CMK (cell line): ENCODE measurements at regions not wholly inside any gene's neighbourhood (a gene's known extent, or its start where the extent isn't known, plus 50 kb on each side); places are given as distances from the start of the nearest gene placed in this dataset.
"Not testable (repeated sequence)": the region's sequence is repeated elsewhere in the genome, so short reads cannot be mapped to it uniquely, and the experiment has no call there.

Experiments
- DNase-seq: peaks from one replicate; pipeline ENCODE4 v3.0.0-alpha.2; 2010; ENCODE audit warnings: low read depth

GRCh38 chr16:75996491-75996890, 270.2 kb upstream of the CPHXL start:
- DNase-seq: no peak

GRCh38 chr16:75997606-75998005, 271.3 kb upstream of the CPHXL start:
- DNase-seq: no peak

- no peak for DNase-seq
Measured at GRCh38 chr16:76007645-76008044, 269.6 kb upstream of the CNTNAP4 start.

- no peak for DNase-seq
Measured at GRCh38 chr16:76023835-76024234, 253.4 kb upstream of the CNTNAP4 start.

GRCh38 chr16:76035689-76036088, 241.5 kb upstream of the CNTNAP4 start:
- no peak for DNase-seq

GRCh38 chr16:76038097-76038496, 239.1 kb upstream of the CNTNAP4 start:
- DNase-seq: no peak

- DNase-seq: no peak
Measured at GRCh38 chr16:76052725-76053124, 224.5 kb upstream of the CNTNAP4 start.

- no peak for DNase-seq
Measured at GRCh38 chr16:76059186-76059585, 218.0 kb upstream of the CNTNAP4 start.

GRCh38 chr16:76059701-76060100, 217.5 kb upstream of the CNTNAP4 start:
- no peak for DNase-seq

- no peak for DNase-seq
Measured at GRCh38 chr16:76071690-76072089, 205.5 kb upstream of the CNTNAP4 start.

- DNase-seq: no peak
Measured at GRCh38 chr16:76081967-76082366, 195.2 kb upstream of the CNTNAP4 start.

GRCh38 chr16:76106647-76107046, 170.6 kb upstream of the CNTNAP4 start:
- DNase-seq: no peak

GRCh38 chr16:76108460-76108859, 168.7 kb upstream of the CNTNAP4 start:
- no peak for DNase-seq

GRCh38 chr16:76114681-76115080, 162.5 kb upstream of the CNTNAP4 start:
- DNase-seq: no peak

- DNase-seq: no peak
Measured at GRCh38 chr16:76118344-76118743, 158.9 kb upstream of the CNTNAP4 start.

GRCh38 chr16:76121636-76122035, 155.6 kb upstream of the CNTNAP4 start:
- no peak for DNase-seq

GRCh38 chr16:76123966-76124365, 153.2 kb upstream of the CNTNAP4 start:
- DNase-seq: no peak

- DNase-seq: no peak
Measured at GRCh38 chr16:76125871-76126270, 151.3 kb upstream of the CNTNAP4 start.

- not testable (repeated sequence) for DNase-seq
Measured at GRCh38 chr16:76138056-76138455, 139.1 kb upstream of the CNTNAP4 start.

GRCh38 chr16:76157629-76158028, 119.6 kb upstream of the CNTNAP4 start:
- DNase-seq: no peak

GRCh38 chr16:76162046-76162445, 115.2 kb upstream of the CNTNAP4 start:
- DNase-seq: no peak

- DNase-seq: no peak
Measured at GRCh38 chr16:76164970-76165558, 112.1 kb upstream of the CNTNAP4 start.

- no peak for DNase-seq
Measured at GRCh38 chr16:76175718-76176117, 101.5 kb upstream of the CNTNAP4 start.

- DNase-seq: no peak
Measured at GRCh38 chr16:76176153-76176552, 101.0 kb upstream of the CNTNAP4 start.

GRCh38 chr16:76176616-76177015, 100.6 kb upstream of the CNTNAP4 start:
- DNase-seq: no peak
